GM12865 (cell line): ENCODE measurements at regions not wholly inside any gene's neighbourhood (a gene's known extent, or its start where the extent isn't known, plus 50 kb on each side); places are given as distances from the start of the nearest gene placed in this dataset.

Source experiments
- DNase-seq: peaks from one replicate; pipeline ENCODE4 v3.0.0; 2010; ENCODE audit warnings: low read depth
- H3K4me3 ChIP-seq: 2 replicates; pipeline ENCODE4 v1.5.1; 2011; ENCODE audit warnings: mild to moderate bottlenecking, low read depth, low read length, control low read depth
- CTCF ChIP-seq: IDR thresholded peaks from 2 replicates; pipeline ENCODE4 v1.5.1; 2011; ENCODE audit warnings: low read length, control low read depth, low read depth, inconsistent platforms; ENCODE audit not compliant: insufficient read depth; ENCODE audit errors: missing control alignments

DNA sequence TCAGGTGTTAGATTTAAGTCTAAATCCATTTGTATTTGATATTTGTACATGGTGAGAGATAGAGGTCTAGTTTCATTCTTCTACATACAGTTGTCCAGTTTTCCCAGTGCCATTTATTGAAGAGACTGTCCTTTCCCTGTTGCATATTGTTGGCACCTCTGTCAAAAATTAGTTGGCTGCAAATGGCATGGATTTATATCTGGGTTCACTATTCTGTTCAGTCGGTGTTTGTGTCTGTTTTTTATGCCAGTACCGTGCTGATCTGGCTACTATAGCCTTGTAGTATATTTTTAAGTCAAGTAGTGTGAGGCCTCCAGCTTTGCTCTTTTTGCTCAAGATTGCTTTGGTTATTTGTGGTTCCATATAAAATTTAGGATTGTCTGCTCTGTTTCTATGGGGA, 176.2 kb upstream of the DMRT1 start:
- H3K4me3 ChIP-seq = no peak overlapping the region
- no peak for TF ChIP-seq CTCF
- DNase-seq = no peak

GRCh38 chr9:671997-672396, 169.5 kb upstream of the DMRT1 start:
- DNase-seq = no peak
- H3K4me3 ChIP-seq = no peak overlapping the region
- no peak for TF ChIP-seq CTCF

- H3K4me3 ChIP-seq = no peak overlapping the region
- TF ChIP-seq CTCF = no peak
- no peak for DNase-seq
These were observed 168.6 kb upstream of the DMRT1 start for GRCh38 chr9:672851-673250.

GRCh38 chr9:673264-673965, 168.1 kb upstream of the DMRT1 start:
- TF ChIP-seq CTCF = no peak
- no peak for DNase-seq
- H3K4me3 ChIP-seq = no peak overlapping the region

- no peak for TF ChIP-seq CTCF
- no peak overlapping the region for H3K4me3 ChIP-seq
- no peak for DNase-seq
These were observed 167.5 kb upstream of the DMRT1 start for GRCh38 chr9:673966-674526.

GRCh38 chr9:675697-676370, 165.7 kb upstream of the DMRT1 start:
- no peak for TF ChIP-seq CTCF
- DNase-seq = no peak
- no peak overlapping the region for H3K4me3 ChIP-seq
